SU-DHL-6 (cell line): ENCODE measurements at regions not wholly inside any gene's neighbourhood (a gene's known extent, or its start where the extent isn't known, plus 50 kb on each side); places are given as distances from the start of the nearest gene placed in this dataset.
"Not testable (repeated sequence)": the region's sequence is repeated elsewhere in the genome, so short reads cannot be mapped to it uniquely, and the experiment has no call there.

Source experiments
- H2AFZ ChIP-seq: fragments of 200-600 bp; sonication (generic); 2 replicates; pipeline ENCODE4 v1.6.1; 2014; ENCODE audit warnings: low read depth, mild to moderate bottlenecking, moderate library complexity, mixed read lengths, antibody characterized with exemption, low read length; ENCODE audit not compliant: severe bottlenecking
- H3F3A ChIP-seq: fragments of 200-600 bp; shearing (Covaris generic); 2 replicates; pipeline ENCODE4 v1.6.0; 2016; ENCODE audit warnings: antibody characterized with exemption, mild to moderate bottlenecking; ENCODE audit not compliant: insufficient read depth
- H3K27ac ChIP-seq: fragments of 200-600 bp; sonication (generic); 2 replicates; pipeline ENCODE4 v1.5.1; 2016; ENCODE audit warnings: low read depth, mild to moderate bottlenecking, low read length, moderate library complexity, mixed read lengths
- H3K27me3 ChIP-seq: fragments of 200-600 bp; sonication (generic), shearing (Covaris generic); 2 replicates; pipeline ENCODE4 v1.6.0; 2014; ENCODE audit warnings: mild to moderate bottlenecking, low read length
- H3K36me3 ChIP-seq: fragments of 200-600 bp; sonication (generic); 2 replicates; pipeline ENCODE4 v1.6.1; 2014; ENCODE audit warnings: mild to moderate bottlenecking, low read length, mixed read lengths
- H3K4me2 ChIP-seq: fragments of 300-600, 200-600 bp; shearing (Covaris generic), sonication (generic); 2 replicates; pipeline ENCODE4 v1.6.0; 2014; ENCODE audit warnings: low read length, low read depth, mild to moderate bottlenecking; ENCODE audit not compliant: poor library complexity, severe bottlenecking
- H3K4me3 ChIP-seq: fragments of 200-600 bp; sonication (generic); 2 replicates; pipeline ENCODE4 v1.5.1; 2014; ENCODE audit warnings: antibody characterized with exemption, low read length, mild to moderate bottlenecking, mixed read lengths; ENCODE audit not compliant: insufficient read depth, poor library complexity, severe bottlenecking
- H3K79me2 ChIP-seq: fragments of 200-600 bp; sonication (generic); 2 replicates; pipeline ENCODE4 v1.6.1; 2014; ENCODE audit warnings: mild to moderate bottlenecking, low read length, moderate library complexity; ENCODE audit not compliant: insufficient read depth
- H3K9ac ChIP-seq: fragments of 200-600 bp; sonication (generic); 2 replicates; pipeline ENCODE4 v1.7.0; 2014; ENCODE audit warnings: mild to moderate bottlenecking, low read length
- H3K9me2 ChIP-seq: fragments of 200-600 bp; sonication (generic); replicated peaks from 2 replicates; pipeline ENCODE4 v1.6.1; 2014; ENCODE audit warnings: low read length; ENCODE audit not compliant: insufficient read depth
- H3K9me3 ChIP-seq: fragments of 200-600 bp; sonication (generic); 2 replicates; pipeline ENCODE4 v1.6.1; 2014; ENCODE audit warnings: low read length, mixed read lengths; ENCODE audit not compliant: insufficient read depth
- H4K20me1 ChIP-seq: fragments of 200-600 bp; sonication (generic); 2 replicates; pipeline ENCODE4 v1.6.1; 2014; ENCODE audit warnings: low read depth, mild to moderate bottlenecking, antibody characterized with exemption, low read length, moderate library complexity, mixed read lengths
- CTCF ChIP-seq: fragments of 200-600 bp; sonication (generic); IDR thresholded peaks from one replicate; pipeline ENCODE4 v1.5.1; 2017; ENCODE audit warnings: antibody characterized with exemption, mild to moderate bottlenecking, low read length, moderate library complexity; ENCODE audit not compliant: insufficient read depth, poor library complexity, severe bottlenecking
- EZH2phosphoT487 ChIP-seq: fragments of 200-600 bp; sonication (generic), shearing (Covaris generic); conservative IDR thresholded peaks from 2 replicates; pipeline ENCODE4 v1.6.1; 2018; ENCODE audit warnings: mild to moderate bottlenecking, antibody characterized with exemption, low read length, moderate library complexity, mixed read lengths

DNA sequence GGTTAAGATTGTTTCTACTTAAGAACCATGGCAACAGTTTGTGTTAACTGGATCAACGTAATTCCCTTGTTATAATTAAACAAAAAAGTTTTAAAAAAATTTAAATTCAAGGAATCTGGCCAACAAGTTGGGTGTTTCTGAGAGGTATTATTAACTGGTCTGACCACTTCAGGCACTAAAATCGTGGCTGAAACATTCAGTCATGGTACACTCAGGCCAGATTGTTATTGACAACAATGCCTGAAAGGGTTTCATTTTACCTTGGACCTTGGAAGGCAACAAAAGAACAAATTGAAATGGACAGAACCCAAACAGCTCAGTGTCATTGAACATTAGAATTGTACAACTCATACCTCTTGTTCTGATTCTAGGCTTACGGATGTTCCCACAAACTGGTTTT is 103.3 kb upstream of the ARMC3 start:
- H3K79me2 ChIP-seq: no peaks in the 10 kb centered on the region
- H3K27ac ChIP-seq: no peak overlapping the region
- H3K9me2 ChIP-seq: no peaks in the 10 kb centered on the region
- H3F3A ChIP-seq: no peaks in the 10 kb centered on the region
- no peak overlapping the region for H2AFZ ChIP-seq
- H4K20me1 ChIP-seq: no peaks in the 10 kb centered on the region
- no peaks in the 10 kb centered on the region for H3K36me3 ChIP-seq
- no peak overlapping the region for H3K4me3 ChIP-seq
- H3K4me2 ChIP-seq: no peak overlapping the region
- TF ChIP-seq EZH2phosphoT487 (no peak), CTCF (no peak)
- no peak overlapping the region for H3K9ac ChIP-seq
- no peaks in the 10 kb centered on the region for H3K27me3 ChIP-seq
- H3K9me3 ChIP-seq: no peaks in the 10 kb centered on the region

- no peak overlapping the region for H3K4me2 ChIP-seq
- H3K9ac ChIP-seq: no peak overlapping the region
- H3K27me3 ChIP-seq: no peaks in the 10 kb centered on the region
- no peak overlapping the region for H2AFZ ChIP-seq
- H3K27ac ChIP-seq: no peak overlapping the region
- H3K9me2 ChIP-seq: no peaks in the 10 kb centered on the region
- no peak for TF ChIP-seq CTCF
- no peak for TF ChIP-seq EZH2phosphoT487
- H3K79me2 ChIP-seq: no peaks in the 10 kb centered on the region
- H3F3A ChIP-seq: no peaks in the 10 kb centered on the region
- no peaks in the 10 kb centered on the region for H4K20me1 ChIP-seq
- no peaks in the 10 kb centered on the region for H3K36me3 ChIP-seq
- H3K9me3 ChIP-seq: no peaks in the 10 kb centered on the region
- H3K4me3 ChIP-seq: no peak overlapping the region
These were observed 104.7 kb upstream of the ARMC3 start for GRCh38 chr10:22823109-22823508.

DNA sequence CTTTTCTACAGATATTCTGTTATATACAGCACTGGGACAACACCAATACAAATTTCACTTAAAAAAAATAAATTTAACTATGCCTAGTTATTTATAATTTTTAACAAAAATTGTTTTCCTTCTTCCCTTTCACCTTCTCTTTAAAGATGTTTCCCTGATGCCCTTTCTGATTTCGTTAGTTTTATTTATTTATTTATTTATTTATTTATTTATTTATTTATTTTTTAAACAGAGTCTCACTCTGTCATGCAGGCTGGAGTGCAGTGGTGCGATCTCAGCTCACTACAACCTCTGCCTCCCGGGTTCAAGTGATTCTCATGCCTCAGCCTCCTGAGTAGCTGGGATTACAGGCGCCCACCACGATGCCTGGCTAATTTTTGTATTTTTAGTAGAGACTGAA is 105.9 kb upstream of the ARMC3 start:
- H3K9me2 ChIP-seq, H2AFZ ChIP-seq, H3K27ac ChIP-seq, H3K79me2 ChIP-seq, H3K27me3 ChIP-seq, H3F3A ChIP-seq, H3K9ac ChIP-seq, H3K36me3 ChIP-seq, H4K20me1 ChIP-seq, H3K9me3 ChIP-seq, H3K4me3 ChIP-seq, H3K4me2 ChIP-seq: not testable (repeated sequence)

DNA sequence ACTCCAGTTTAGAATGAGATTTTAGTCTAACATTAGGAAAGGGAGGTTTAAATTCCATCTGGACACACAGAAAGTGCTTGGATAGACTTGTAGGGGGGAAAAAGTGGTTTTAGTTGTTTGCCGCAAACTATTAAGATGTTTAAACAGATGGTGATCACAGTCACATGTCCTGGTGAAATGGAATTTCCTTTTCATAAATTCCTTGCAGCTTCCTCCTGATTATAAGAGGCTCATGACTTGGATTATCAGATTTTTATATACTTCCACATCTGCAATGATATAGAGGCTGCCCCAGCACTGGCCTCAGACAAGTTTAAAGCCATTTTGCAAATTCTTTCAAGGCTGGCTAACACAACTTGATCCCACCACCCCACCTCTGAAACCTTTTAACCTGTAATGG is 106.4 kb upstream of the ARMC3 start:
- Histone ChIP-seq H3K9me2 (no peaks in the 10 kb centered on the region), H4K20me1 (no peaks in the 10 kb centered on the region), H3K9me3 (no peaks in the 10 kb centered on the region), H3K9ac (no peak overlapping the region), H3K27me3 (no peaks in the 10 kb centered on the region), H2AFZ (no peak overlapping the region), H3K4me3 (no peak overlapping the region), H3K4me2 (no peak overlapping the region), H3K27ac (no peak overlapping the region), H3K79me2 (no peaks in the 10 kb centered on the region), H3F3A (no peaks in the 10 kb centered on the region), H3K36me3 (no peaks in the 10 kb centered on the region)
- TF ChIP-seq EZH2phosphoT487: no peak
